DND-41 (cell line): ENCODE measurements at regions not wholly inside any gene's neighbourhood (a gene's known extent, or its start where the extent isn't known, plus 50 kb on each side); places are given as distances from the start of the nearest gene placed in this dataset.

Experiments used
- ATAC-seq: fragments of 200-7000 bp; cut with Tn5 transposase; 3 replicates; pipeline ENCODE4 v1.9.1; 2021; ENCODE audit warnings: low read depth; ENCODE audit not compliant: insufficient read depth
- DNase-seq: peaks from one replicate; pipeline ENCODE4 v3.0.0-alpha.2; 2020
- H2AFZ ChIP-seq: 2 replicates; pipeline ENCODE4 v1.6.0; 2012; ENCODE audit warnings: low read depth, low read length
- H3K27ac ChIP-seq: 2 replicates; pipeline ENCODE4 v1.5.1; 2012; ENCODE audit warnings: low read length, inconsistent platforms
- H3K27me3 ChIP-seq: fragments of 200-600 bp; sonication (generic); 2 replicates; pipeline ENCODE4 v1.6.0; 2012; ENCODE audit warnings: low read length, mild to moderate bottlenecking, inconsistent platforms; ENCODE audit not compliant: insufficient read depth, poor library complexity
- H3K36me3 ChIP-seq: 2 replicates; pipeline ENCODE4 v1.5.1; 2012; ENCODE audit warnings: low read length, inconsistent platforms; ENCODE audit not compliant: insufficient read depth
- H3K4me1 ChIP-seq: 2 replicates; pipeline ENCODE4 v1.5.1; 2012; ENCODE audit warnings: mild to moderate bottlenecking, low read length; ENCODE audit not compliant: insufficient read depth
- H3K4me2 ChIP-seq: 2 replicates; pipeline ENCODE4 v1.6.0; 2012; ENCODE audit warnings: mild to moderate bottlenecking, moderate library complexity, low read length, inconsistent platforms; ENCODE audit not compliant: insufficient read depth
- H3K4me3 ChIP-seq, 2 experiments: fragments of 200-600 bp in 1 of 2; shearing (Covaris generic) in 1 of 2; 2 replicates each; pipeline ENCODE4 v1.5.1; 2012 to 2016; ENCODE audit warnings: inconsistent platforms in 2 of 2, low read length in 2 of 2, mild to moderate bottlenecking in 2 of 2, low read depth in 1 of 2, moderate library complexity in 1 of 2
- H3K79me2 ChIP-seq: 2 replicates; pipeline ENCODE4 v1.6.0; 2012; ENCODE audit warnings: low read length, inconsistent platforms; ENCODE audit not compliant: insufficient read depth
- H3K9ac ChIP-seq: 2 replicates; pipeline ENCODE4 v1.6.0; 2012; ENCODE audit warnings: low read depth, mild to moderate bottlenecking, inconsistent platforms, low read length, moderate library complexity
- H3K9me3 ChIP-seq: 2 replicates; pipeline ENCODE4 v1.5.1; 2012; ENCODE audit warnings: low read length, moderate library complexity, mild to moderate bottlenecking, inconsistent platforms; ENCODE audit not compliant: insufficient read depth, severe bottlenecking
- H4K20me1 ChIP-seq: 2 replicates; pipeline ENCODE4 v1.6.0; 2012; ENCODE audit warnings: low read length; ENCODE audit not compliant: insufficient read depth
- EZH2 ChIP-seq: IDR thresholded peaks from 3 replicates; pipeline ENCODE4 v1.6.1; 2012; ENCODE audit warnings: borderline replicate concordance, low read depth, mild to moderate bottlenecking, moderate library complexity, low read length, inconsistent platforms; ENCODE audit not compliant: severe bottlenecking
- TF ChIP-seq, protein P1 (sequence below): IDR thresholded peaks from 2 replicates; pipeline ENCODE4 v1.5.1; 2012; ENCODE audit warnings: borderline replicate concordance, low read length, moderate library complexity, mild to moderate bottlenecking; ENCODE audit not compliant: poor library complexity, severe bottlenecking; ENCODE audit errors: extremely low read depth

- Histone ChIP-seq H3K9me3 (no peaks in the 10 kb centered on the region), H3K27me3 (no peaks in the 10 kb centered on the region), H2AFZ (no peak overlapping the region), H4K20me1 (no peaks in the 10 kb centered on the region), H3K4me1 (no peaks in the 10 kb centered on the region), H3K4me2 (no peak overlapping the region), H3K79me2 (no peaks in the 10 kb centered on the region), H3K36me3 (no peaks in the 10 kb centered on the region), H3K27ac (no peak overlapping the region), H3K4me3 (no peak overlapping the region), H3K9ac (no peak overlapping the region)
- DNase-seq (no peak), ATAC-seq (no peak)
- TF ChIP-seq EZH2, result no peak
- TF ChIP-seq, protein P1, sequence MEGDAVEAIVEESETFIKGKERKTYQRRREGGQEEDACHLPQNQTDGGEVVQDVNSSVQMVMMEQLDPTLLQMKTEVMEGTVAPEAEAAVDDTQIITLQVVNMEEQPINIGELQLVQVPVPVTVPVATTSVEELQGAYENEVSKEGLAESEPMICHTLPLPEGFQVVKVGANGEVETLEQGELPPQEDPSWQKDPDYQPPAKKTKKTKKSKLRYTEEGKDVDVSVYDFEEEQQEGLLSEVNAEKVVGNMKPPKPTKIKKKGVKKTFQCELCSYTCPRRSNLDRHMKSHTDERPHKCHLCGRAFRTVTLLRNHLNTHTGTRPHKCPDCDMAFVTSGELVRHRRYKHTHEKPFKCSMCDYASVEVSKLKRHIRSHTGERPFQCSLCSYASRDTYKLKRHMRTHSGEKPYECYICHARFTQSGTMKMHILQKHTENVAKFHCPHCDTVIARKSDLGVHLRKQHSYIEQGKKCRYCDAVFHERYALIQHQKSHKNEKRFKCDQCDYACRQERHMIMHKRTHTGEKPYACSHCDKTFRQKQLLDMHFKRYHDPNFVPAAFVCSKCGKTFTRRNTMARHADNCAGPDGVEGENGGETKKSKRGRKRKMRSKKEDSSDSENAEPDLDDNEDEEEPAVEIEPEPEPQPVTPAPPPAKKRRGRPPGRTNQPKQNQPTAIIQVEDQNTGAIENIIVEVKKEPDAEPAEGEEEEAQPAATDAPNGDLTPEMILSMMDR, result no peak
Observed at GRCh38 chr11:91536366-91536765, 688.3 kb upstream of the FAT3 start.

DNA sequence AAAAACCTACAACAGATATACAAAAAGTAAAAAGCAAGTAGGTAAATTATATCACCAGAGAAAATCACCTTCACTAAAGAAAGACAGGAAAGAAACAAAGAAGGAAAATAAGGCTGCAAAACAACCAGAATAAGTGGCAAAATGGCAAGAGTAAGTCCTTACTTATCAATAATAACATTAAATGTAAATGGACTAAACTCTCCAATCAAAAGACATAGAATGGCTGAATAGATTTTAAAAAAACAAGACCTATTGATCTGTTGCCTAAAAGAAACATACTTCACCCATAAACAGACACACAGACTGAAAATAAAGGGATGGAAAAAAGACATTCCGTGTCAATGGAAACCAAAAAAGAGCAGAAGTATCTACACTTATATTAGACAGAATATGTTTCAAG, 695.7 kb upstream of the FAT3 start:
- Histone ChIP-seq H4K20me1 (no peaks in the 10 kb centered on the region), H3K27ac (no peak overlapping the region), H3K9ac (no peak overlapping the region), H3K79me2 (no peaks in the 10 kb centered on the region), H3K27me3 (no peaks in the 10 kb centered on the region), H3K4me2 (no peak overlapping the region), H3K9me3 (no peaks in the 10 kb centered on the region), H3K4me1 (no peaks in the 10 kb centered on the region), H2AFZ (no peak overlapping the region), H3K4me3 (no peak overlapping the region), H3K36me3 (no peaks in the 10 kb centered on the region)
- ATAC-seq (no peak), DNase-seq (no peak)
- TF ChIP-seq, protein P1, result no peak
- TF ChIP-seq EZH2, result no peak

GRCh38 chr11:91527380-91528030, 697.1 kb upstream of the FAT3 start:
- Histone ChIP-seq H3K4me3 (no peak overlapping the region), H2AFZ (no peak overlapping the region), H3K4me1 (no peaks in the 10 kb centered on the region), H4K20me1 (no peaks in the 10 kb centered on the region), H3K4me2 (no peak overlapping the region), H3K79me2 (no peaks in the 10 kb centered on the region), H3K9me3 (no peaks in the 10 kb centered on the region), H3K9ac (no peak overlapping the region), H3K27ac (no peak overlapping the region), H3K27me3 (no peaks in the 10 kb centered on the region), H3K36me3 (no peaks in the 10 kb centered on the region)
- TF ChIP-seq, protein P1, result no peak
- no peak for TF ChIP-seq EZH2
- ATAC-seq (no peak), DNase-seq (no peak)
